ENCODE measurements at regions not wholly inside any gene's neighbourhood (a gene's known extent, or its start where the extent isn't known, plus 50 kb on each side); places are given as distances from the start of the nearest gene placed in this dataset.

DNA sequence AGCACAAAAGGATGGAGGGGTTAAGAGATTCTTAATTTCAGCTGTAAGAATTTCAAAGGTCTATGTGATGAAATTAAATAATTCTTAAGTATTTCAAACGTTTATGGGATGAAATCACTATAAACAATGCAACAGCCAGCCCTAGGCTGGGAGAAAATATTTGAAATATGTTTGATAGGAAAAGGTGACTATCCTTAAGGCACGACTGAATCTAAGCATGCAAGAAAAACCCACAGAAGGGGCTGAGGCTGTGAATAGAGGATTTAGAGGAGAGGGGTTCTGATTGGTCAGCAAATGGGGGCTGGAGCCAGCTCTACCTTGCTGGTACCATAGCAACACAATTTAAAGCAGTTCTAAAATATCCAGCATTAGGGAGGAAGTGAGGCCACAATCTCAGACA, 220.8 kb upstream of the ATP10A start:
- no peak overlapping the region for H3K27ac ChIP-seq (replicated peaks)
- H3K27me3 ChIP-seq (ENCODE audit: insufficient read depth, poor library complexity, severe bottlenecking) = no peaks in the 10 kb centered on the region
- no peak for TF ChIP-seq REST (IDR thresholded peaks at IDR 0.05; ENCODE audit: insufficient replicate concordance, low read depth)
- no peak for TF ChIP-seq GABPA (IDR thresholded peaks at IDR 0.05; ENCODE audit: low read depth)
- TF ChIP-seq CTCF (IDR thresholded peaks at IDR 0.05; ENCODE audit: insufficient read depth, low read length) = no peak
- no peak for TF ChIP-seq SPI1 (IDR thresholded peaks at IDR 0.05; ENCODE audit: borderline replicate concordance, low read depth)
- no peak for TF ChIP-seq POLR2AphosphoS5 (IDR thresholded peaks at IDR 0.05; ENCODE audit: low read depth)
- DNase-seq (ENCODE audit: low read depth in 1 of 2, low spot score in 1 of 2) = no peak
- no peak overlapping the region for H3K4me3 ChIP-seq (replicated peaks; ENCODE audit: insufficient read depth, low read length)

GRCh38 chr15:26083457-26083856, 220.3 kb upstream of the ATP10A start:
- Histone ChIP-seq H3K4me3 (replicated peaks; ENCODE audit: insufficient read depth, low read length) (no peak overlapping the region), H3K27ac (replicated peaks) (no peak overlapping the region), H3K27me3 (ENCODE audit: insufficient read depth, poor library complexity, severe bottlenecking) (no peaks in the 10 kb centered on the region)
- no peak for DNase-seq (ENCODE audit: low read depth in 1 of 2, low spot score in 1 of 2)
- no peak for TF ChIP-seq REST (IDR thresholded peaks at IDR 0.05; ENCODE audit: insufficient replicate concordance, low read depth)
- no peak for TF ChIP-seq CTCF (IDR thresholded peaks at IDR 0.05; ENCODE audit: insufficient read depth, low read length)
- no peak for TF ChIP-seq GABPA (IDR thresholded peaks at IDR 0.05; ENCODE audit: low read depth)
- no peak for TF ChIP-seq SPI1 (IDR thresholded peaks at IDR 0.05; ENCODE audit: borderline replicate concordance, low read depth)
- TF ChIP-seq POLR2AphosphoS5 (IDR thresholded peaks at IDR 0.05; ENCODE audit: low read depth) = no peak

GRCh38 chr15:26082221-26083109, 219.3 kb upstream of the ATP10A start:
- Histone ChIP-seq H3K27ac (replicated peaks) (peak overlapping the region; percentile 71), H3K27me3 (ENCODE audit: insufficient read depth, poor library complexity, severe bottlenecking) (no peaks in the 10 kb centered on the region), H3K4me3 (replicated peaks; ENCODE audit: insufficient read depth, low read length) (peak overlapping the region; percentile 59)
- peak; percentile 77 to 92 for DNase-seq (ENCODE audit: low read depth in 1 of 2, low spot score in 1 of 2)
- TF ChIP-seq CTCF (IDR thresholded peaks at IDR 0.05; ENCODE audit: insufficient read depth, low read length) = no peak
- TF ChIP-seq SPI1 (IDR thresholded peaks at IDR 0.05; ENCODE audit: borderline replicate concordance, low read depth) = no peak
- TF ChIP-seq POLR2AphosphoS5 (IDR thresholded peaks at IDR 0.05; ENCODE audit: low read depth) = peak; percentile 73
- TF ChIP-seq REST (IDR thresholded peaks at IDR 0.05; ENCODE audit: insufficient replicate concordance, low read depth) = no peak
- TF ChIP-seq GABPA (IDR thresholded peaks at IDR 0.05; ENCODE audit: low read depth) = no peak

Data from HL-60 (cell line).